IMR-90 (cell line): ENCODE measurements at regions not wholly inside any gene's neighbourhood (a gene's known extent, or its start where the extent isn't known, plus 50 kb on each side); places are given as distances from the start of the nearest gene placed in this dataset.

Experiments
- ATAC-seq: fragments of 200-7000 bp; cut with Tn5 transposase; 2 replicates; pipeline ENCODE4 v1.9.1; 2020; ENCODE audit warnings: low read depth, mild to moderate bottlenecking, moderate library complexity
- BruUV-seq: library from RNA; stranded (reverse); fragments of 400-500 nt; replicated peaks from 2 replicates; lab custom pipeline; 2021; lab: Mats Ljungman, UMichigan
- CTCF ChIA-PET: fragments of 300-600 bp; formaldehyde crosslinking; extraction: SDS; loops from one replicate; lab custom pipeline; 2021; ENCODE audit warnings: antibody characterized with exemption; lab: Yijun Ruan, JAX
- POLR2A ChIA-PET: fragments of 300-600 bp; sonication (Branson Sonifier 250); formaldehyde crosslinking; loops from one replicate; lab custom pipeline; 2022; ENCODE audit warnings: antibody characterized with exemption; ENCODE audit not compliant: unreplicated experiment; lab: Charles Lee
- DNase-seq: peaks from one replicate; pipeline ENCODE4 v3.0.0; 2013
- H2AFZ ChIP-seq: replicated peaks from 2 replicates; pipeline ENCODE3; 2013; ENCODE audit warnings: low read length, mild to moderate bottlenecking; ENCODE audit not compliant: poor library complexity
- H2AK5ac ChIP-seq: 2 replicates; pipeline ENCODE4 v1.6.1; 2013; ENCODE audit warnings: low read depth, low read length, inconsistent platforms
- H2AK9ac ChIP-seq: replicated peaks from 2 replicates; pipeline ENCODE3; 2013; ENCODE audit warnings: mild to moderate bottlenecking, low read depth, low read length, moderate library complexity; ENCODE audit not compliant: poor library complexity
- H2BK120ac ChIP-seq: 2 replicates; pipeline ENCODE4 v1.6.1; 2013; ENCODE audit warnings: low read depth, low read length, inconsistent platforms
- H2BK15ac ChIP-seq: 3 replicates; pipeline ENCODE4 v1.6.1; 2013; ENCODE audit warnings: low read depth, low read length, inconsistent platforms
- H2BK20ac ChIP-seq: 2 replicates; pipeline ENCODE4 v1.6.1; 2013; ENCODE audit warnings: low read depth, mild to moderate bottlenecking, inconsistent platforms, low read length, moderate library complexity
- H2BK5ac ChIP-seq: 2 replicates; pipeline ENCODE4 v1.6.1; 2013; ENCODE audit warnings: mild to moderate bottlenecking, low read depth, low read length, inconsistent platforms; ENCODE audit not compliant: poor library complexity, severe bottlenecking
- H3K14ac ChIP-seq: replicated peaks from 2 replicates; pipeline ENCODE4 v1.6.1; 2013; ENCODE audit warnings: low read depth, low read length, inconsistent platforms
- H3K18ac ChIP-seq: 2 replicates; pipeline ENCODE4 v1.6.1; 2013; ENCODE audit warnings: low read depth, low read length, control low read depth
- H3K23ac ChIP-seq: 2 replicates; pipeline ENCODE4 v1.6.1; 2013; ENCODE audit warnings: low read depth, low read length, inconsistent platforms
- H3K27ac ChIP-seq: 2 replicates; pipeline ENCODE4 v1.5.1; 2013; ENCODE audit warnings: mild to moderate bottlenecking, control low read depth, low read length; ENCODE audit not compliant: insufficient read depth
- H3K27me3 ChIP-seq: 2 replicates; pipeline ENCODE4 v1.6.1; 2013; ENCODE audit warnings: low read length; ENCODE audit not compliant: control insufficient read depth, insufficient read depth
- H3K36me3 ChIP-seq: 2 replicates; pipeline ENCODE4 v1.6.1; 2013; ENCODE audit warnings: low read length, mixed read lengths; ENCODE audit not compliant: control insufficient read depth, insufficient read depth
- H3K4ac ChIP-seq: 2 replicates; pipeline ENCODE4 v1.6.1; 2013; ENCODE audit warnings: low read depth, low read length, inconsistent platforms
- H3K4me1 ChIP-seq: 2 replicates; pipeline ENCODE4 v1.6.1; 2013; ENCODE audit warnings: low read length, mixed read lengths; ENCODE audit not compliant: control insufficient read depth, insufficient read depth
- H3K4me2 ChIP-seq: 2 replicates; pipeline ENCODE4 v1.6.1; 2013; ENCODE audit warnings: low read depth, mild to moderate bottlenecking, control low read depth, low read length, moderate library complexity
- H3K4me3 ChIP-seq: 2 replicates; pipeline ENCODE4 v1.5.1; 2013; ENCODE audit warnings: low read depth, mild to moderate bottlenecking, control low read depth, low read length, moderate library complexity; ENCODE audit not compliant: insufficient read depth
- H3K56ac ChIP-seq: 2 replicates; pipeline ENCODE4 v1.6.1; 2013; ENCODE audit warnings: low read length, inconsistent platforms; ENCODE audit not compliant: insufficient read depth; ENCODE audit errors: extremely low read depth
- H3K79me1 ChIP-seq, 2 experiments: 2 replicates each; pipeline ENCODE4 v1.6.1; 2013; ENCODE audit warnings: low read length in 2 of 2, inconsistent platforms in 1 of 2, low read depth in 1 of 2
- H3K9ac ChIP-seq: 2 replicates; pipeline ENCODE4 v1.6.1; 2013; ENCODE audit warnings: low read depth, low read length, control low read depth
- H3K9me1 ChIP-seq: 2 replicates; pipeline ENCODE4 v1.6.1; 2013; ENCODE audit warnings: low read length, inconsistent platforms; ENCODE audit not compliant: insufficient read depth
- H3K9me3 ChIP-seq: 2 replicates; pipeline ENCODE4 v1.6.1; 2013; ENCODE audit warnings: low read length; ENCODE audit not compliant: control insufficient read depth, insufficient read depth
- H4K20me1 ChIP-seq: 2 replicates; pipeline ENCODE4 v1.6.1; 2013; ENCODE audit warnings: low read length, inconsistent platforms; ENCODE audit not compliant: insufficient read depth
- H4K5ac ChIP-seq: 2 replicates; pipeline ENCODE4 v1.6.1; 2013; ENCODE audit warnings: mild to moderate bottlenecking, low read depth, low read length, control low read depth
- H4K8ac ChIP-seq, 2 experiments: 2 replicates each; pipeline ENCODE4 v1.6.1; 2013; ENCODE audit warnings: low read depth in 2 of 2, low read length in 2 of 2, control low read depth in 1 of 2, inconsistent platforms in 1 of 2
- H4K91ac ChIP-seq: 2 replicates; pipeline ENCODE4 v1.6.1; 2013; ENCODE audit warnings: low read depth, low read length, inconsistent platforms; ENCODE audit not compliant: insufficient read depth
- MAFK ChIP-seq: IDR thresholded peaks from 2 replicates; pipeline ENCODE4 v1.6.1; 2012; ENCODE audit warnings: low read depth, low read length, improper control_type of control experiment
- dilution Hi-C: fragments of 300-500 bp; cut with HindIII; formaldehyde crosslinking; loops from one replicate; pipeline ENCODE4 v1.14.3; 2018; ENCODE audit warnings: low sequenced_read_pairs; ENCODE audit not compliant: unreplicated experiment
- in situ Hi-C: fragments of 300-500 bp; cut with MboI; formaldehyde crosslinking; loops from 3 replicates; pipeline ENCODE4 v1.14.3; 2019; ENCODE audit warnings: low sequenced_read_pairs, inconsistent platforms, mixed read lengths
- intact Hi-C: fragments of 100-400 bp; cut with micrococcal nuclease; formaldehyde crosslinking; loops from 2 replicates; pipeline ENCODE4 v1.10.0; 2022
- TF ChIP-seq, protein P1 (sequence below): conservative IDR thresholded peaks from 2 replicates; pipeline ENCODE4 v1.5.1; 2012; ENCODE audit warnings: mild to moderate bottlenecking, low read depth, low read length, improper control_type of control experiment

DNA sequence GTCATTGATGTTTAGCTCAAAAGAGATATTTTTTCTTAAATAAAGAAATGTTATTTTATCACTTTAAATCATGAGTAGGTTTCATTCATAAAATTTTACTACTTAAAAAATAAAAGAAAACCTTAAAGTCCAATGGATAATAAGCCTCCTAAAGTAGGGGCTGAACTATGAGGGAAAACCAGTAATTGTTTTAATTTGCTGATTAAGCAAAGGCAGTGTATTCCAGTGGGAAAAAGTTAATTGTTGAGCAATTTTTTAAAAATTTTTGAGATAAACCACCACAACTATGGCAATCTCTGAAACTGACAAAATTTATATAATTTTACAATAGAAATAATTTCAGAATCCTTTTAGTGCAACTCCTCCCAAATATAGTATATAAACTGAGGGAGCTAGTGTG, 195.0 kb downstream of the FBXO4 start:
- H4K5ac ChIP-seq = no peak overlapping the region
- in situ Hi-C loops = no loop called here
- H2BK120ac ChIP-seq = no peak overlapping the region
- no peak overlapping the region for H3K4me2 ChIP-seq
- no peak overlapping the region for H3K23ac ChIP-seq
- H3K56ac ChIP-seq = no peak overlapping the region
- H2AFZ ChIP-seq = no peak overlapping the region
- intact Hi-C loops = no loop called here
- dilution Hi-C loops = no loop called here
- no peak overlapping the region for H3K27ac ChIP-seq
- no peaks in the 10 kb centered on the region for H3K4me1 ChIP-seq
- no peaks in the 10 kb centered on the region for H4K20me1 ChIP-seq
- no peak overlapping the region for H3K4ac ChIP-seq
- H3K18ac ChIP-seq = no peak overlapping the region
- H3K9ac ChIP-seq = no peak overlapping the region
- POLR2A ChIA-PET = no interaction called here
- H3K9me3 ChIP-seq = no peaks in the 10 kb centered on the region
- H3K27me3 ChIP-seq = no peaks in the 10 kb centered on the region
- H3K14ac ChIP-seq = no peak overlapping the region
- ATAC-seq = no peak
- H3K36me3 ChIP-seq = no peaks in the 10 kb centered on the region
- no peak overlapping the region for H2BK20ac ChIP-seq
- CTCF ChIA-PET = interaction anchor here (0.6 kb wide), 1 partner anchor 205 kb away, joined by 3 read pairs; no protein-coding TSS in a partner anchor
- no peaks in the 10 kb centered on the region for H3K79me1 ChIP-seq
- no peaks in the 10 kb centered on the region for H3K9me1 ChIP-seq
- H4K8ac ChIP-seq = no peak overlapping the region
- no peak overlapping the region for H2BK15ac ChIP-seq
- BruUV-seq = no TSS peak
- no peak overlapping the region for H4K91ac ChIP-seq
- TF ChIP-seq, protein P1, sequence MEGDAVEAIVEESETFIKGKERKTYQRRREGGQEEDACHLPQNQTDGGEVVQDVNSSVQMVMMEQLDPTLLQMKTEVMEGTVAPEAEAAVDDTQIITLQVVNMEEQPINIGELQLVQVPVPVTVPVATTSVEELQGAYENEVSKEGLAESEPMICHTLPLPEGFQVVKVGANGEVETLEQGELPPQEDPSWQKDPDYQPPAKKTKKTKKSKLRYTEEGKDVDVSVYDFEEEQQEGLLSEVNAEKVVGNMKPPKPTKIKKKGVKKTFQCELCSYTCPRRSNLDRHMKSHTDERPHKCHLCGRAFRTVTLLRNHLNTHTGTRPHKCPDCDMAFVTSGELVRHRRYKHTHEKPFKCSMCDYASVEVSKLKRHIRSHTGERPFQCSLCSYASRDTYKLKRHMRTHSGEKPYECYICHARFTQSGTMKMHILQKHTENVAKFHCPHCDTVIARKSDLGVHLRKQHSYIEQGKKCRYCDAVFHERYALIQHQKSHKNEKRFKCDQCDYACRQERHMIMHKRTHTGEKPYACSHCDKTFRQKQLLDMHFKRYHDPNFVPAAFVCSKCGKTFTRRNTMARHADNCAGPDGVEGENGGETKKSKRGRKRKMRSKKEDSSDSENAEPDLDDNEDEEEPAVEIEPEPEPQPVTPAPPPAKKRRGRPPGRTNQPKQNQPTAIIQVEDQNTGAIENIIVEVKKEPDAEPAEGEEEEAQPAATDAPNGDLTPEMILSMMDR = no peak
- TF ChIP-seq MAFK = peak; percentile 50
- H2BK5ac ChIP-seq = no peak overlapping the region
- no peak for DNase-seq
- no peak overlapping the region for H2AK9ac ChIP-seq
- no peak overlapping the region for H3K4me3 ChIP-seq
- no peak overlapping the region for H2AK5ac ChIP-seq
